ENCODE measurements at regions not wholly inside any gene's neighbourhood (a gene's known extent, or its start where the extent isn't known, plus 50 kb on each side); places are given as distances from the start of the nearest gene placed in this dataset.
"Not testable (repeated sequence)": the region's sequence is repeated elsewhere in the genome, so short reads cannot be mapped to it uniquely, and the experiment has no call there.

DNA sequence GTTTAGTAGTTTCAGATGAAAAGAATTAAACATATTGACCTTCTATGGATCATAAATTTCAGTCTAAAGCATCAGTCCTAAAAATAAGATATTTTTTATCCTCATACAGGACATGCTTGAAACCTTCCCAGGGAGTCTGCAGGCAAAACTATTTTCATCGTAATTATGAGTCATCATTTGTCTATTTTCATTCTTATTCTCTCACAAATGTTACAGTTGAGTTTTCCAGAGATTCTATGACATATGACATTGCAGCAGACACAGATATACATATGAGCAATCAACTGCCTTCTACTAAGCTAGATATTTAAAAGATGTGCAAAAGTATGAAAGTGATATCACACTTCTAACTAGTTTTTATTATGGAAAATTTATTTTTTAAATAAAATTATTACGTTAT, 398.0 kb downstream of the MAGEB5 start:
- intact Hi-C loops (cut with micrococcal nuclease) = no loop called here

DNA sequence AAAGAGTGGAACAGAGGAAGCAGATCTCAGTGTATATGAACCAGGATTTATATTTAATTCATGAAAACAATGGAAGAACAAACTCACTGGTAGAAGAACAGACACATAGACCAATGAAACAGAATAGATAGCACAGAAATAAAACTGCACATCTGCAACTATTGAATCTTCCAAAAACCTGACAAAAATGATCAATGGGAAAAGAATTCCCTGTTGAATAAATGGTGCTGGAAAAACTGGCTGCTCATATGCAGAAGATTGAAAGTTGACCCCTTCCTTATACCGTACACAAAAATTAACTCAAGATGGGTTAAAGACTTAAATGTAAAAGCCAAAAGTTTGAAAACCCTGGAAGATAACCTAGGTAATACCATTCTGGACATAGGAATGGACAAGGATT, 391.0 kb downstream of the MAGEB5 start:
- intact Hi-C loops (cut with micrococcal nuclease) = no loop called here

GRCh38 chrX:26597981-26598380, 382.0 kb downstream of the MAGEB5 start:
- intact Hi-C loops (cut with micrococcal nuclease) = no loop called here

GRCh38 chrX:26590849-26591248, 374.9 kb downstream of the MAGEB5 start:
- intact Hi-C loops (cut with micrococcal nuclease) = no loop called here

DNA sequence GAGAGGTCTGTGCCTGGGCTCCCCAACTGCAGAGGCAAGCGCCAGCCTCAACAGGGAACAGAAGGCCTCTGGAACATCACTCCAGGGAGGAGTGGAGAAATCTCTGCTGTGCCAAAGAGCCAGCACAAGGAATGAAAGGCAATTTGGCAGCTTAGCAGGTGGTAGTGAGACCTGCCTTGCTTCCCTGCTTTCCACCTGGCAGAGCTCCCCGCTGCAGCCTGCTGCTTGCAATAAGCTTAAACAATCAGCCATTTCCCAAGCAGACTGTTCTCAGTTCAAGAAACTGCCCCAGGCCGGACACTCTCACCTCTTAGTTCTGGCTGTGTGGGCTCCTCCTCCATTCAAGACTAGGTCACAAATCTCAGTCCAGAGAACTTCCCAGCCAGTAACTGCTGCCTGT, 370.6 kb downstream of the MAGEB5 start:
- intact Hi-C loops (cut with micrococcal nuclease) = no loop called here

- intact Hi-C loops (cut with micrococcal nuclease) = no loop called here
Measured at GRCh38 chrX:26581091-26581490, 365.1 kb downstream of the MAGEB5 start.

- intact Hi-C loops (cut with micrococcal nuclease) = no loop called here
Measured at GRCh38 chrX:26580021-26580420, 364.1 kb downstream of the MAGEB5 start.

GRCh38 chrX:26574234-26574633, 358.3 kb downstream of the MAGEB5 start:
- intact Hi-C loops (cut with micrococcal nuclease) = no loop called here

DNA sequence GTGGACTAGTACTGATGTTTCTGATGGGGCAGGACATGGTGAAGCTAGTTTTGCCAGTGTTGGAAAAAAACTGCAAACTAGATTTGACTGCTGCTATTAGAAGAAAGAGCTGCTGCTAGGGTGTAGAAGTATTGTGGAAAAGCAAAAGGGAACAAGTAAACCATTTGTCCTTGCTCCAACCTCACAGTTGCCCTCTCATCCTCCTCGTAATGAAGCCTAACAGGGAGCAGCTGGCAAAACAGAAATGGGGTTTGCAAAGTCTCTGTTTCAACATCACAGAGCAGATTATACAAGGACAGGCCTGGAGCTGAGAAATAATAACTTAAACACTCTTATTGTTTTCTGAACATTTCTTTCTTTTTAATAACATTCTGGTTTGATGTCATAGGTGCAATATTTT, 346.2 kb downstream of the MAGEB5 start:
- intact Hi-C loops (cut with micrococcal nuclease) = no loop called here

- intact Hi-C loops (cut with micrococcal nuclease) = no loop called here
Measured at GRCh38 chrX:26559855-26560254, 343.9 kb downstream of the MAGEB5 start.

DNA sequence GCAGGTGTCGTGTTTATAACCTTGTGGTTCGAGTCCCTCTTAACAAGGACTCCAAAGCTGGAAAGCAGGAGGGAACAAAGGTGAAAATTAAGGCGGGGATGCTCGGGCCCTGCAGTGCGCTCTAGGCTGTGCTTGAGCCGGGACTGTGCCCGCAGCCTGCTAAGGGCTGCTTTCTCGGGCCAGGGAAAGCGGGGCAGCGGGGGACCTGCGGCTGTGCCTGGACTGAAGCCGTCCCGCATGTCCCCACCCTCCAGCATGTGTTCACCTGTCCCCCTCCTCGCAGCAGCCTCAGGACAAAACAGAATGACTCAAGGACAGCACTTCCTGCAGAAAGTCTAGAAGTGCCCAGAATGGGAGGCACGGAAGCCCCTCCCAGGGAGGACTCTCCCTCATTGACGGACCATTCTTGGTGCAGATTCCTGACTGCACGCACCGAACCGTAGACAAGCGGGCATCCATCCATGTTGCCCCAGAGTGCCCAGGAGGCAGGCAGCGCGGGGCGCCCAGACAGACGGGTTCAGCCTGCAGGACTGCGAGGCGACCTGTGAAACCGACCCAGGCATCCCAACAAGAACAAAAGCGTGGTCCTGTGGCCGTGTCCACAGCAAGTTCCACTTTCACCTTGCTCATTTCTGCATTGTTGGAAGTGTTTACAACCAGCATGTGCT, 342.9 kb downstream of the MAGEB5 start:
- intact Hi-C loops (cut with micrococcal nuclease) = no loop called here

- intact Hi-C loops (cut with micrococcal nuclease) = no loop called here
Measured at GRCh38 chrX:26557691-26558321, 341.8 kb downstream of the MAGEB5 start.

- intact Hi-C loops (cut with micrococcal nuclease) = not testable (repeated sequence)
Measured at GRCh38 chrX:26525768-26526167, 309.8 kb downstream of the MAGEB5 start.

DNA sequence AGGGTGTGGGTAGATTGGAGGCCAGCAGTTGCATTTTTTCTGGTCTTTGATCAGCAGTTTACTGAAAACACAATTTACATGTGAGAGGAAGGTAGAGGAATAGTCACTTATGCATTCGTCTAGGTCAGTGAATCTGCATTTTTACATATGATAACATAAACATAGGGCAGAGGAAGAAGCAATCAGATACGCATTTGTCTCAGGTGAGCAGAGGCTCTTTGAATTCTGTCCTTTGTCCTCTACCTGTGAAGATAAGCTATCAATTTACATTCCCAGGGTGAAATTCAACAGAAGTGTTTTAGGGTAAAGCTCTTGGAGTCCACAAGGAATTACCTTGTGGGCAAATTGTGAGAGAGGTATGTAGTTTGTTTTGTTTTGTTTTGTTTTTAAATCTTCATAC, 306.5 kb downstream of the MAGEB5 start:
- intact Hi-C loops (cut with micrococcal nuclease) = no loop called here

DNA sequence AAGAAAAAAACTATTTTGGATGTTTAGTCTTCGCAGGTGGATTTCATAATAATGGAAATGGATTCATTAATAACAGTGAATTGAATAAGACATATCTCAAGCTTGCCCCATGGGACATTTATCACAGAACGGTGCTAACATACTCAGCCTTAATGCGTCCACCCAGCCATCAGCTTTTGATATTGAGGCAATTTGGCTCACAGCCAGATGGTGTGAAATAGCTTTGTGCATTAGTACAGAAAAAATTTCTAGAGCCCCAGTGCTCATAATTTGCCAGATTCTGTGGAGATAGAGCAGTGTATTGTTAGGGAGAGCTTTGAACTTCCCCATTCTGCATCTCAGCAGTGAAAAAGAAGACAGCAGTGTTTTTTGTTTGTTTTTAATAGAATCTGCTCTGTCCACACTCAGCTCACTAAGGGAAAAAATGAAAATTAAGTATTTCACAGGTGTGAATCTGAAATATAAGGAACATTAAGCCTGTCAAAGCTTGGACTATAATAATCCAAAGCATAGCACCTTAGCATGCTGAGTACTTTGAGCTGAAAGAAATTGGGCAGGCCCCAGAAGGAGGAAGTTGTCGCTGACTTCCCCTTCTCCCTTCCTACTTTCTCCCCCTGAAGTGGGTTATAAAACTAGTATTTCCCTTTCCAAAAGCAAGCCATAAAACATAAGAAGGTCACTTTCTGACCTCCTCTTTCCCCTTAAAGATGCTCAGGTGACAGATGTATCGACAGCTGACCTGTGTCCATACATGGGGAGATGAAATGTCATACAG, 295.8 kb downstream of the MAGEB5 start:
- intact Hi-C loops (cut with micrococcal nuclease) = no loop called here

GRCh38 chrX:26470941-26471340, 255.0 kb downstream of the MAGEB5 start:
- intact Hi-C loops (cut with micrococcal nuclease) = no loop called here

GRCh38 chrX:26466387-26466786, 250.4 kb downstream of the MAGEB5 start:
- intact Hi-C loops (cut with micrococcal nuclease) = no loop called here

- intact Hi-C loops (cut with micrococcal nuclease) = no loop called here
Measured at GRCh38 chrX:26445288-26445687, 229.3 kb downstream of the MAGEB5 start.

- intact Hi-C loops (cut with micrococcal nuclease) = not testable (repeated sequence)
Measured at GRCh38 chrX:26444417-26444816, 228.4 kb downstream of the MAGEB5 start.

DNA sequence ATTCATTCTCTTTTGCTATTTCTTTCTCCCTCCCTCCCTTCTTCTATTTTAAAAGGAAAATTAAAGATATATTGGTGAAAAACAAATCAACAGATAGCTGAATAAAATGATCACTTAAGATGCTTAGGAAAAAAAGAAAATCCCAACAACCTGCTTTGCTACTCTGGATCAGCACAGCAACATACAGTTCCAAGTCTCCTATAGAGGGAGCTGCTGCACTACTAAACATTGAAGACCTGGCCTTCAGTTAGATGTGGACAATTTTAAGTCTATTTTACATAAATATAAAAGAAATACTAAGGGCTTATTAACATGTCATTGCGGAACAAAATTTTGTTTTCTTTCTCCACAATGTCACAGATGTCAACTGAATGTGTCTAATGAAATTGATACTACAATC, 226.4 kb downstream of the MAGEB5 start:
- intact Hi-C loops (cut with micrococcal nuclease) = no loop called here

DNA sequence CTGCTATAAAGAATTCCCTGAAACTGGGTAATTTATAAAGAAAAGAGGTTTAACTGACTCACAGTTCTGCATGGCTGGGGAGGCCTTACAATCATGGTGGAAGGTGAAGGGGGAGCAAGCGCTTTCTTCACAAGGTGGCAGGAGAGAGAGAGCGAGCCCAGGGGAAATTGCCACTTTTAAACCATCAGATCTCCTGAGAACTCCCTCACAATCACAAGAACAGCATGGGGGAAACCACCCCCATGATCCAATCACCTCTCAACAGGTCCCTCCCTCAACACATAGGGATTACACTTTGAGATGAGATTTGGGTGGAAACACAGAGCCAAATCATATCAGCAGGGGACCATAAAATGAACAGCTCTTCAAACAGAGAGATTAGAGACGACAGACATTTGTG, 198.6 kb downstream of the MAGEB5 start:
- intact Hi-C loops (cut with micrococcal nuclease) = no loop called here

GRCh38 chrX:26411045-26411444, 195.1 kb downstream of the MAGEB5 start:
- intact Hi-C loops (cut with micrococcal nuclease) = no loop called here

DNA sequence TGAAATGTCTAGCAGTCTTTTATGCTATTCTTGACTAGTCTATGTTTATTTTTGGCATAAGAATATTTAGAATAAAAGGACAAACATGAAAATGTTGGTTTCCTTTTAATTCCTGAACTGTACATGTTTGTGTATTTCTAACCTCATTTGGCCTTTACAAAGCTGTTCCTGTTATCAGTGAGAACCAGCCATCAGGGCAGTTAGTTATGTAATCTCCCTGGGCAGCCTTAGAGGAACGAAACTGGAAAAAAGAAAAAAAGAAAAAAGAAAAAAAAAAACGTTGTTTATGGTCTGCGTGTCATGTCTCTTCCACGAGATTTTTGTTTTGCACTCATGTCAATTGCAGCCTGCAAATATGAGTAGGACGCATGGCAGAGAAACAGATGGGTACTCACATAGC, 193.7 kb downstream of the MAGEB5 start:
- intact Hi-C loops (cut with micrococcal nuclease) = no loop called here

Measured in T-helper 1 cell treated with Interleukin-12 subunit alpha and Interleukin-12 subunit beta and Interleukin-4 antibody, amounts not matched to agents 30 ng/mL and 1 ng/mL, for 36 hours (primary cell).